ENCODE measurements at regions not wholly inside any gene's neighbourhood (a gene's known extent, or its start where the extent isn't known, plus 50 kb on each side); places are given as distances from the start of the nearest gene placed in this dataset.

DNA sequence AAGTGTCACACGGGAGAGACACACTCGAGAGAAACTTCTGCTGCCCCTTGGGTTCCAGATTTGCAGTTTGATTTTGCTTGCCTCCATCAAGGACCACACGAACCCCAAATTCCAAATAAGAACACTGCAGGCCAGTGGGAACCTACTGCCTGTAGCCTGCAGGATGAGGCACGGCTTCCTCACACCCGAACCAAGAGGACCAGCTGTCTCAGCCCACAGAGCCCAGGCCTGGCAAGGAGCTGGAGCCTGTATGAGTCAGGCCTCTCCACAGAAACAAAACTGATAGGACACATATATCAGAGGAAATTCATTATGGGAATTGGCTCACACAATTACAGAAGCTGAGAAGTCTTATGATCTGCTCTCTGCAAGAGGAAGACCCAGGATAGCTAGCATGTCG lies 188.1 kb upstream of the NSMCE3 start:
- intact Hi-C loops (cut with DNase I, micrococcal nuclease) = no loop called here
- Histone ChIP-seq H3K4me1 (ENCODE audit: low read depth) (no peaks in the 10 kb centered on the region), H3K36me3 (ENCODE audit: low read depth) (no peaks in the 10 kb centered on the region), H3K4me3 (no peak overlapping the region), H3K9me3 (no peaks in the 10 kb centered on the region)
- no peak for ATAC-seq
- DNase-seq = no peak
- TF ChIP-seq, protein P1, sequence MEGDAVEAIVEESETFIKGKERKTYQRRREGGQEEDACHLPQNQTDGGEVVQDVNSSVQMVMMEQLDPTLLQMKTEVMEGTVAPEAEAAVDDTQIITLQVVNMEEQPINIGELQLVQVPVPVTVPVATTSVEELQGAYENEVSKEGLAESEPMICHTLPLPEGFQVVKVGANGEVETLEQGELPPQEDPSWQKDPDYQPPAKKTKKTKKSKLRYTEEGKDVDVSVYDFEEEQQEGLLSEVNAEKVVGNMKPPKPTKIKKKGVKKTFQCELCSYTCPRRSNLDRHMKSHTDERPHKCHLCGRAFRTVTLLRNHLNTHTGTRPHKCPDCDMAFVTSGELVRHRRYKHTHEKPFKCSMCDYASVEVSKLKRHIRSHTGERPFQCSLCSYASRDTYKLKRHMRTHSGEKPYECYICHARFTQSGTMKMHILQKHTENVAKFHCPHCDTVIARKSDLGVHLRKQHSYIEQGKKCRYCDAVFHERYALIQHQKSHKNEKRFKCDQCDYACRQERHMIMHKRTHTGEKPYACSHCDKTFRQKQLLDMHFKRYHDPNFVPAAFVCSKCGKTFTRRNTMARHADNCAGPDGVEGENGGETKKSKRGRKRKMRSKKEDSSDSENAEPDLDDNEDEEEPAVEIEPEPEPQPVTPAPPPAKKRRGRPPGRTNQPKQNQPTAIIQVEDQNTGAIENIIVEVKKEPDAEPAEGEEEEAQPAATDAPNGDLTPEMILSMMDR (IDR thresholded peaks at IDR 0.05) = no peak

DNA sequence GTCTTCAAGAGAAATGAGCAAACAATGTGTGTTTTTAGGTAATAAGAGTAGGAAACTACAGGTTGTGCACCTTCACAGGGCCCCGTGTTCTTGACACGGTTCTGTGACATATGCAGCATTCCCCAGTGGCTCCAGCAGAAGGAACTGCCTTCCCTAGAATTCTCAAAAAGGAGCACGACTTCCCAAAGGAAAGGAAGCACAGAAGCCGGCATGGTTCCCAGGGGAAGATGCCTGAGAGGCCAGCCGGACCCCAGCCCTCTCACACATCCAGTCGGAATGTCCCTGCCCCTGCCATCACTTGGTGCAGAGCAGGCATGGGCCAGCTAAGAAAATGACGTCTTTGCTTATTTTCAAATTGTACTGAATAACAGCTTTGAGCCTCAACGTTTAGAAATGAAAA lies 187.3 kb upstream of the NSMCE3 start:
- no peaks in the 10 kb centered on the region for H3K9me3 ChIP-seq
- no peaks in the 10 kb centered on the region for H3K4me1 ChIP-seq (ENCODE audit: low read depth)
- TF ChIP-seq, protein P1 (IDR thresholded peaks at IDR 0.05) = no peak
- no peaks in the 10 kb centered on the region for H3K36me3 ChIP-seq (ENCODE audit: low read depth)
- ATAC-seq = no peak
- intact Hi-C loops (cut with DNase I, micrococcal nuclease) = no loop called here
- H3K4me3 ChIP-seq = no peak overlapping the region
- no peak for DNase-seq

DNA sequence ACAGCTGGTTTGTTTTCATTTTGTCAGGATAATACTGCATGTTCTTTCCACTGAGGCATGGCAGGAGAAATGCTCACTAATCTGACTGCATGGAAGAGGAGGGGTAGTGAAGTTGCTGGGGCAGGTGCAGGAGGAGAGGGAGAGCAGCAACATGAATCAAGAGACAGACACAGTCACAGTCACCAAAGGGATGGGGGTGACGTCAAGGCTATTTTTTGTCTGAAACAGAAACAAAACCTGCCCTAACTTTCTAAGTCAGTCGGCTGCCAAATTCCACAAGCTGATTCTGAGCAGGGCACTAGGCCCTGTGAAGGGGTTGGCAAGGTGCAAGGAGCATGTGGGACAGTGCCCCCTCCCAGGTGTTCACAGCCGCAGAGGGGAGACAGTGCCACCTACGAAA lies 186.6 kb upstream of the NSMCE3 start:
- TF ChIP-seq, protein P1 (IDR thresholded peaks at IDR 0.05) = no peak
- Histone ChIP-seq H3K36me3 (ENCODE audit: low read depth) (no peaks in the 10 kb centered on the region), H3K4me1 (ENCODE audit: low read depth) (no peaks in the 10 kb centered on the region), H3K9me3 (no peaks in the 10 kb centered on the region), H3K4me3 (no peak overlapping the region)
- intact Hi-C loops (cut with DNase I, micrococcal nuclease) = no loop called here
- ATAC-seq (no peak), DNase-seq (no peak)

DNA sequence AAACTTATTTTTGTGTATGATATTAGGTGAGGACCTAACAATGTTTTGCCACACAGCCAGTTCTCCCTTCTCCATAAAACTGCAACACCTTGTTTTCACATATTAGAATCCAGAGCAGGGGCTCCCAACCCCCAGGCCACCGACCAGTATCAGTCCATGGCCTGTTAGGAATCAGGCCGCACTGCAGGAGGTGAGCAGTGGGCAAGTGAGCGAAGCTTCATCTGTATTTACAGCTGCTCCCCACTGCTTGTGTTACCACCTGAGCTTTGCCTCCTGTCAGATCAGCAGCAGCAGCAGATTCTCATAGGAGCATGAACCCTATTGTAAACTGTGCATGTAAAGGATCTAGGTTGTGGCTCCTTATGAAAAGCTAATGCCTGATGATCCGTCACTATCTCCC lies 185.9 kb upstream of the NSMCE3 start:
- intact Hi-C loops (cut with DNase I, micrococcal nuclease) = no loop called here
- TF ChIP-seq, protein P1 (IDR thresholded peaks at IDR 0.05) = no peak
- ATAC-seq = no peak
- no peak for DNase-seq
- H3K4me3 ChIP-seq = no peak overlapping the region
- H3K36me3 ChIP-seq (ENCODE audit: low read depth) = no peaks in the 10 kb centered on the region
- no peaks in the 10 kb centered on the region for H3K9me3 ChIP-seq
- H3K4me1 ChIP-seq (ENCODE audit: low read depth) = no peaks in the 10 kb centered on the region

DNA sequence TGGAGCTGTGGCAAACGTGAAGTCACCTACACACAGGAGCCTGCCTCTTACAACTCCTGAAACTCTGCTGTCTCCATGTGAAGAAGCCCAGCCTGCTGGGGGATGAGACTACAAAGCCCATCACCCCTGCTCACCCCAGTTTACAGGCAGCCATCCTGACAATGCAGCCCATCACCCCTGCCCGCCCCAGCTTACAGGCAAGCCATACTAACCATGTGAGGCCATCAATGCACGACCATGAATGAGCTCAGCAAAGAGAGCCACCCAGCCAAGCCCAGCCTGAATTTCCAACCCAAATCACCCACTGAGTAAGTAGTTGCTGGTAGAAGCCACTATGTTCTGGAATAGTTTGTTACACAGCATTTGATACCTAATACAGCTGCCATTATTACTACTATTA lies 185.4 kb upstream of the NSMCE3 start:
- no peaks in the 10 kb centered on the region for H3K4me1 ChIP-seq (ENCODE audit: low read depth)
- ATAC-seq (no peak), DNase-seq (no peak)
- intact Hi-C loops (cut with DNase I, micrococcal nuclease) = no loop called here
- TF ChIP-seq, protein P1 (IDR thresholded peaks at IDR 0.05) = no peak
- no peaks in the 10 kb centered on the region for H3K9me3 ChIP-seq
- H3K36me3 ChIP-seq (ENCODE audit: low read depth) = no peaks in the 10 kb centered on the region
- H3K4me3 ChIP-seq = no peak overlapping the region

DNA sequence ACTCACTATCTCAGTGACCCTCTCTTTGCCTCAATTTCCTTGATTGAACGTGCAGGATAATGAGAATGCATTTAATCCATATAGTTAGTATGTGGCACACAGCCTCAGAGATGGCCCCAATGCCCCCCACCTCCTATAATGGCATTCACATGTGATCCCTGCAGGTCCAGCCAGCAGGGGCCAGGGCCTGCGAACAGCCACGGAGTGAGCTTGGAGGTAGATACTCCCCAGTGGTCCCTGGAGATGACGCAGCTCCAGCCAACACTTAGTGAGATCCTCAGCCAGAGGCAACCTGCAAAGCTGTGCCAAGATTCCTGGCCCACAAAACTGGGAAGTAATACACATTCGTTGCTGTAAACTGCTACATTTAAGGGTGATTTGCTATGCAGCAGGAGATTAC lies 184.9 kb upstream of the NSMCE3 start:
- no peak for ATAC-seq
- no peaks in the 10 kb centered on the region for H3K4me1 ChIP-seq (ENCODE audit: low read depth)
- TF ChIP-seq, protein P1 (IDR thresholded peaks at IDR 0.05) = no peak
- H3K36me3 ChIP-seq (ENCODE audit: low read depth) = no peaks in the 10 kb centered on the region
- intact Hi-C loops (cut with DNase I, micrococcal nuclease) = no loop called here
- no peaks in the 10 kb centered on the region for H3K9me3 ChIP-seq
- no peak for DNase-seq
- no peak overlapping the region for H3K4me3 ChIP-seq
